ENCODE measurements at regions not wholly inside any gene's neighbourhood (a gene's known extent, or its start where the extent isn't known, plus 50 kb on each side); places are given as distances from the start of the nearest gene placed in this dataset.

DNA sequence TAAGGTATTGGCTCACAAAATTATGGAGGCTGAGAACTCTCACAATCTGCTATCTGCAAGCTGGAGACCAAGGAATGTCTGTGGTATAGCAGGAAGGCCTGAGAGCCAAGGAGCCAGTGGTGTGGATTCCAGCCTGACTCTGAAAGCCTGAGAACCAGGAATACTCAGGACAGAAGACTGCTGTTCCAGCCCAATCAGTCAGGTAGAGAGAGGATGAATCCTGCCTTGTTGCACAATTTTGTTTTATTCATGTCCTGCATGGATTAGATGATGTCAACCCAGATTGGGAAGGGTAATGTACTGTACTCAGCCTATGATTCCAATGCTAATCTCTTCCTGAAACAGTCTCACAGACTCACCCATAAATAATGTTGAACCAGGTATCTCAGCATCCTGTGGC is 312.4 kb upstream of the KCNMB2 start:
- no peaks in the 10 kb centered on the region for H3K9me2 ChIP-seq (replicated peaks; ENCODE audit: control insufficient read depth, low read length)
- no peaks in the 10 kb centered on the region for H4K20me1 ChIP-seq (ENCODE audit: control insufficient read depth, insufficient read depth, low read depth, low read length)
- no peaks in the 10 kb centered on the region for H3K36me3 ChIP-seq (ENCODE audit: control insufficient read depth, low read length)
- no peaks in the 10 kb centered on the region for H3F3A ChIP-seq (ENCODE audit: control insufficient read depth, insufficient read depth)
- H3K4me3 ChIP-seq (ENCODE audit: low read length) = no peak overlapping the region
- H3K4me2 ChIP-seq (ENCODE audit: low read length) = no peak overlapping the region
- H3K79me2 ChIP-seq (ENCODE audit: control insufficient read depth, low read length) = no peaks in the 10 kb centered on the region
- H3K9me3 ChIP-seq (ENCODE audit: control insufficient read depth, insufficient read depth, low read length) = no peaks in the 10 kb centered on the region
- no peaks in the 10 kb centered on the region for H3K4me1 ChIP-seq (ENCODE audit: control insufficient read depth, low read length)
- H3K27me3 ChIP-seq (ENCODE audit: control insufficient read depth, low read length) = no peaks in the 10 kb centered on the region
- H3K27ac ChIP-seq (ENCODE audit: low read depth, low read length) = no peak overlapping the region
- TF ChIP-seq CTCF (IDR thresholded peaks at IDR 0.05; ENCODE audit: low read depth, low read length, poor library complexity, severe bottlenecking) = no peak
- no peak for TF ChIP-seq EZH2phosphoT487 (IDR thresholded peaks at IDR 0.05; ENCODE audit: borderline replicate concordance, low read length)

DNA sequence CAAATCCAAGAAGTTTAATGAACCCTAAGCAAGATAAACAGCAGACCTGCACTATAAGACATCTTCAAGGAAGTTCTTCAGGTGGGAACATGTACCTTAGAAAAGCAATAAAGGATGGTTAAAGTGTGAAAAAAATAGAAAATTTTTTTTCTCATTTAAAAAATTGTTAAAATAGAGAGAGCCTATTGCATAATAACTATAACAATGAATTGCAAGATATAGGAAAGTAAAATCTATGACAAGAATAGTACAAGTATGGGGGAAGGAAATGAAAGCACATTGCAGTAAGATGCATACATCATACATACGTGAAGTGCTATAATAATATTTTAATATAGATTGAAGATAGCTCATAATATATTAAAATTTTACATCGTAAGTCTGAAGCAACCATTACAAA is 310.1 kb upstream of the KCNMB2 start:
- H3K4me1 ChIP-seq (ENCODE audit: control insufficient read depth, low read length) = no peaks in the 10 kb centered on the region
- no peaks in the 10 kb centered on the region for H3K9me2 ChIP-seq (replicated peaks; ENCODE audit: control insufficient read depth, low read length)
- TF ChIP-seq CTCF (IDR thresholded peaks at IDR 0.05; ENCODE audit: low read depth, low read length, poor library complexity, severe bottlenecking) (no peak), EZH2phosphoT487 (IDR thresholded peaks at IDR 0.05; ENCODE audit: borderline replicate concordance, low read length) (no peak)
- H3K36me3 ChIP-seq (ENCODE audit: control insufficient read depth, low read length) = no peaks in the 10 kb centered on the region
- H3K4me3 ChIP-seq (ENCODE audit: low read length) = no peak overlapping the region
- no peaks in the 10 kb centered on the region for H3K27me3 ChIP-seq (ENCODE audit: control insufficient read depth, low read length)
- H3F3A ChIP-seq (ENCODE audit: control insufficient read depth, insufficient read depth) = no peaks in the 10 kb centered on the region
- H3K9me3 ChIP-seq (ENCODE audit: control insufficient read depth, insufficient read depth, low read length) = no peaks in the 10 kb centered on the region
- H3K79me2 ChIP-seq (ENCODE audit: control insufficient read depth, low read length) = no peaks in the 10 kb centered on the region
- no peak overlapping the region for H3K27ac ChIP-seq (ENCODE audit: low read depth, low read length)
- H4K20me1 ChIP-seq (ENCODE audit: control insufficient read depth, insufficient read depth, low read depth, low read length) = no peaks in the 10 kb centered on the region
- H3K4me2 ChIP-seq (ENCODE audit: low read length) = no peak overlapping the region

GRCh38 chr3:178231645-178232044 is 304.6 kb upstream of the KCNMB2 start:
- H3K27ac ChIP-seq (ENCODE audit: low read depth, low read length) = no peak overlapping the region
- no peaks in the 10 kb centered on the region for H3K27me3 ChIP-seq (ENCODE audit: control insufficient read depth, low read length)
- H4K20me1 ChIP-seq (ENCODE audit: control insufficient read depth, insufficient read depth, low read depth, low read length) = no peaks in the 10 kb centered on the region
- no peaks in the 10 kb centered on the region for H3K79me2 ChIP-seq (ENCODE audit: control insufficient read depth, low read length)
- no peaks in the 10 kb centered on the region for H3F3A ChIP-seq (ENCODE audit: control insufficient read depth, insufficient read depth)
- H3K9me3 ChIP-seq (ENCODE audit: control insufficient read depth, insufficient read depth, low read length) = no peaks in the 10 kb centered on the region
- H3K4me1 ChIP-seq (ENCODE audit: control insufficient read depth, low read length) = no peaks in the 10 kb centered on the region
- no peak overlapping the region for H3K4me2 ChIP-seq (ENCODE audit: low read length)
- H3K4me3 ChIP-seq (ENCODE audit: low read length) = no peak overlapping the region
- TF ChIP-seq CTCF (IDR thresholded peaks at IDR 0.05; ENCODE audit: low read depth, low read length, poor library complexity, severe bottlenecking) (no peak), EZH2phosphoT487 (IDR thresholded peaks at IDR 0.05; ENCODE audit: borderline replicate concordance, low read length) (no peak)
- no peaks in the 10 kb centered on the region for H3K36me3 ChIP-seq (ENCODE audit: control insufficient read depth, low read length)
- no peaks in the 10 kb centered on the region for H3K9me2 ChIP-seq (replicated peaks; ENCODE audit: control insufficient read depth, low read length)
